ENCODE measurements at regions not wholly inside any gene's neighbourhood (a gene's known extent, or its start where the extent isn't known, plus 50 kb on each side); places are given as distances from the start of the nearest gene placed in this dataset.

GRCh38 chr2:6556755-6557154 is 309.0 kb downstream of the CMPK2 start:
- no peak for DNase-seq

GRCh38 chr2:6557737-6558136 is 308.0 kb downstream of the CMPK2 start:
- no peak for DNase-seq

DNA sequence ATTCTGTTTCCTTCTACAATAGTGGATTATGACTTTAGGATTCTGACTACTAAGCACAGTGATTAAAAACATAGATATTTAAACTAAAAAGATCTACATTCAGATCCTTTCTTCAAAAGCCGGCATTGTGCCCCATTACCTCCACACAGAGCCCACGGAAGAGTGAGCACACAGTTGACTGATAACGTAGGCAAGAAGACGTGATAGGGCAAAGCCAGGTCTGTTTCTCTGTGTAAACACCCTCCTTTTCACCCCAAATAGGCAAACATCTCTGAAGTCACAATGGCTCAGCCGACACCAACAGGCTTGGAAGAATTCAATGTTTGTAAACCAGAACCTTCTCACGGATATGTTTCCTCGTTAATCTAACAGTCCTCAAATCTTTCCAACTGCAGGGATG is 302.9 kb downstream of the CMPK2 start:
- DNase-seq: no peak

- DNase-seq: no peak
These were observed 301.4 kb downstream of the CMPK2 start for GRCh38 chr2:6564326-6564725.

DNA sequence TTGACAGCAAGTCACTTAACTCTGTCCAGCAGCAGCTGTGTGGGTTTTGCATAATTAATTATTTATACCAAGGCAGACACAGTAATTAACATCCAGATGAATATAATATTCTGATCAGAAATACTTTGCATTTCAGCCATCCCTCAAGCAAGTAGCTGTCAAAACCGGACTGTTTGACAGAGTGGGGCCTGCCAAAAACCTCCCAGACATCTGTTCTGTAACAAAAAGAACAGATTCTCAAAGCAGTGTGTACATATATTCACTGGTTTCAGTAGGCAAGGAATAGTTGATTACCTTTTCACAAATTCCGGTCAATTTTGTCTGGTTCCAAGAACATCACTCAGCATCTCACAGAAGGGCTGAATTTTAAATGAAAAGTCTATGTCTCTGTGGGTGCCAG is 291.6 kb downstream of the CMPK2 start:
- no peak for DNase-seq

- no peak for DNase-seq
These were observed 289.4 kb downstream of the CMPK2 start for GRCh38 chr2:6576302-6576701.

- DNase-seq: no peak
These were observed 287.7 kb downstream of the CMPK2 start for GRCh38 chr2:6577960-6578359.

DNA sequence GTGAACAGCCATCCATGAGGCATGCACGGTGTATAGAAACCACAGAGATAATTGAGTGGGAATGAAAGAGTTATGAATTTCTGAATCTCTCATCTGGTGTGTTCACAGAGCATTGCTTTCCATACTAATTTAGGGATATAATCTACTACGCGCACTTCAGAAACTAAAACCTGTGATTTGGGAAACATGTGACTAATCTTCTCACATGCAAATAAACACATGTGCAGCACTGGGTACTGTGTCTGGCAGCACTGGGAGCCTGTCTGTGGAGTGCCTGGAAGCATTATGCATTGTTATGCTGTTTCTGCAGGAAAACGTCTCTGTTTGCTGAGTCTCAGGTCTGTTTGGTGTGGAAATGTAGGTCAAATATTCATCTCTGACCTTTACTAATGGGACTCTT is 287.3 kb downstream of the CMPK2 start:
- DNase-seq: no peak

DNA sequence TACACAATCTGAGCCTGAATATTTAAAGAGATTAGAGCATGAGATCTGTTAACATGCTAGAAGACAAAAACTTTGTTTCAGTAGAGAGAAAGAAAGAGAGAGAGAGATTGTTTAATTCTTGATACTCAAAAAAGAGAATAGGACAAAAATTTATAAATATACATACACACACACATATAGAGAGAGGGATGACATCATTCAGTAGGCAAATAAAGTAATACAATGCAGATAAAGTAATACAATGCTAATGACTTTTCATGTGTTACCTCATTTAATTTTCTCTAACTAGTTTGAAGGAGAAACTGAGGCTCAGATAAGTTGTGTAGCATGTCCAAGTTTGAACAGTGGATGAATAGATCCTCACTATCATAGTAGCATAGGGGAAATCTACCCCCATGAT is 286.4 kb downstream of the CMPK2 start:
- DNase-seq: no peak

DNA sequence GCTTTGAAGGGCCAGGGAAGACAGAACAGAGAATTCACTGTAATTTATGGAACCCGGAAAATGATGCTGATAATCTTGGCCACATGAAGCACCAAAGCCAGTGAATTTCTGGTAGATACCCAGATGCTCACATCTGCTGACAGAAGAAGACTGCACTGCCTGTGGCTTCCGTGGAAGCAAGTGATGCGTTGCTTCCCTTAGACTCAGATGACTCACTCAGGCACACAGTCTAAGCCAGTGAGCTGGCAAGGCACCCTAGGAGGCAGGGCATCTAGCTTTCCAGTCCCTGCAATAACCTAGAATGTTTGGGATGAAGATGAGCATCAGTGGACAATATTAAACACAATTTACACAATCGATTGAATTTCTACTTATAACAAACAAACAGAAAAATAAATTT is 284.7 kb downstream of the CMPK2 start:
- DNase-seq: no peak

- DNase-seq: no peak
These were observed 276.6 kb downstream of the CMPK2 start for GRCh38 chr2:6589150-6589549.

DNA sequence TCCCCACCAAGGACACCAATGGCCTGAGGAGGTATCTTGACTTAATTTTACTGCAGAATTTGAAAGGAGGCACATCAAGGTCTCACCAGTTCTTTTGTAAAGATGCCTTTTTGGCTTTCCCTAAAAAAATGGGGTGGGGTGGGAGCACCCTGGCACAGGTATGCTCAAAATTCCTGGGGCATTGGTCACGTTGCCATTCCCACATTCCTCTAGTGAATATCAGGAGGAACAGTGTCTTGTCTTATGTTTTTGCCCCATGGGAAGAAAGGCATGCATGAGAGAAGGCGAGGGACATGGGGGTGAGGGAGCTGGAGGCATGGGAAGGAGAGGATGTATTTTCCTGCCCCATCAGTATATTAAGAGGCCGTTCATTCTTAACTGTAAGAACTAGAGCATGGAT is 275.3 kb downstream of the CMPK2 start:
- no peak for DNase-seq

DNA sequence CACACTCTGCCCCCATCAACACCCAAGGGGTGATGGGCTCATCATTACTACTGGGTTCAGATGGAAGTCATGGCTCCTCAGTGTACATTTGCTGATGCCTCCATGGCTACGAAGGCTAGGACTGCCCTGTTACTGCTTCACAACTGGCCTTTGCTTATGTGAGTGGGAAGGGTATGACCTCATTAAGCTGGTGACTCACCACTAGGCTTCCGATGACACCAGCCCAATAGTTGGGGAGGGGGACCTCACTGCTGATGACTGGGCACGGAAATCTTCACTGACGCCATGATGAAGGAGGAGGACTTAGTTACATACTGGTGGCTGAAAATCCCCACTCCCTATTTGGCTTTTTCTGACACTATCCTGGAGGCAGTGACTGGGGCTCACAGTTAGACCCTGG is 263.2 kb downstream of the CMPK2 start:
- DNase-seq: no peak

DNA sequence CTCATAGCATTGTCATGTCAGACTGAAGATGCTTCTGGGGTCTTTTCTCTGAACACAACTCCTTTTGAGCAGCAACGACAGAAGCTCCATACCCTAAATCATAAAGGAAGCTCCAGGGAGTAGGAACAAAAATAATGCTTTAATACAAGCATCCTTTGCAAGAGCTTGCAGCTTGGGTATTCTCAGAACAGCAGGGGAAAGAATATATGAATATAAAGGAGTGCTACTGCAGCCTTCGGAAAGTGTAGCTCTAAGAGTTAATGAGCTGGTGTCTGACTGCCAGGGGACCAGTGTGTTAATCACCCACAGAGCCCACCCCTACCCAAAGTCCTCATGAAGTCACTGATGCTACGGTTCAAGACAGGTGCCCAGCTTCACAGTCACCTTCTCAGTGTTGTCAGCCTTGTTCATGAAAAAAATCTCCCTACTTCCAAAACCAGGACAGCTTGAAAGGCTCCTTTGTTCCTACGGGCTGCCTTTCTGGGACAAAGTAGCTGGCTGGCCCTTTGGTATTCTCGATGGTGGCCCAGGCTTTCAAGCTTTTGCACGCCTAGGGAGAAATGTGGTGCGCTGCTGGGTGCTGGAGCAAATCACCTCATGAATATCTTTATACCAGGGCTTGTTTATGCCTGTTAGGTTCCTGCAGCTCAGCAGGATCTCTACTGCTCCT is 259.7 kb downstream of the CMPK2 start:
- no peak for DNase-seq

DNA sequence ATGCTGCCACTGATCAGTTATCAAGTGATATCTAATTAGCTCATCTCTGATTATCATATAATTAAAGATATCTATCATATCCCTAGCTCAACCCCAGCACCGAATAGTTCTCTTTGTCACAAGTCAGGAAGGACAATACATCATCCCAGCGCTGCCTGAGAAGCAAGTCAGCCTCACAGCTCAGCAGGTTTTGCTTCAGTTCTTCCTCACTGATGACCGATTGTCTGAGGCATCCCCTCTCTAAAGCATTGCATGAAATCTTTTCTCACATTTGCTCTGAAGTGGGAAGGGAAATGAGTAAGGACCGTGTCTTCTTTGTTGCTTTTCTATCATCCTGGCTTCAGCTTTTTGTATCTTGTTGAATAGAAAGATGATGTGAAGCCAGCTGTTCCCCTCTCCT is 247.9 kb downstream of the CMPK2 start:
- DNase-seq: no peak

DNA sequence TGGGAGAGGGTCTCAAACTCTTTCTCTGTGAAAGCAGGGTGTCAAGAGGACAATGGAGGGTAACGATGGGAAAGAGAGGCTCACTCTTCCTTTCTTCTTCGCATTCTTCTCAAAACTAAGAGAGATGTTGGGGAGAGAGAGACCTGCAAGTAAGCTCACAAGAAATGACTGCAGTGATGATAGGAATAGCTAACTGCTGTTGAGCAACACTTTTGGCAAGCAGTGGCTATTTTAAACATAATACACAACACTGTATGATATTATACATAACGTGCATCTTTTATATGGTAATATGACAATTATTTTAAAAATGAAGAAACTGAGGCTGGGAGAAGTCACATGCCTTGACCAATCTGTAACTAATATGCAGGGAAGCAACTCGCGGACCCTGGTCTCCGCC is 247.5 kb downstream of the CMPK2 start:
- DNase-seq: no peak

- no peak for DNase-seq
These were observed 242.0 kb downstream of the CMPK2 start for GRCh38 chr2:6623746-6624145.

DNA sequence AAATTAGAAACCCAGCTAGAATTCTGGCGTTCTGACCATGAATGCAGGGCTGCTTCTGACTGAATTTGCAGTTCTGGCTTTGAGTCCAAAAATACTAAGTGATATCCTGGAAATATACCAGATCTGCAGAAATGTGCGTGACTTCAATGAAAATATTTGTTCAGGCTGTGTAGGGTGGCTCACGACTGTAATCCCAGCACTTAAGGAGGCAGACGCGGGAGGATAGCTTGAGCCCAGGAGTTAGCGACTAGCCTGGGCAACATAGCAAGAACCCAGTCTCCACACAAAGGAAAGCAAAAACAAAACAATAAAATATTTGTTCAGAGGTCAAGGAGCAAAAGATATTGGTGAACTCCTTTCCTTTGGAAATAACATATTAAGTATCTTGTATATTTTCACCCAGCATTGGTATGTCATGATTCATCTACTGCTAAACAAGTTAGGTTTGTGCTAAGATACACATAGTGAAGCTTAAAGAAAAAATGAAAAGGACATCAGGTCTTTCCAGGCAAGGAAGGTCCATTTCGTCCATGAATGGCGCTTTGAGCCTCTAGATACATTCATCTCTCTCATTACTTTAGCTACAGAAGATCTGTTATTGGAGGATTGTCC is 239.2 kb downstream of the CMPK2 start:
- no peak for DNase-seq

- no peak for DNase-seq
These were observed 238.4 kb downstream of the CMPK2 start for GRCh38 chr2:6627316-6627715.

DNA sequence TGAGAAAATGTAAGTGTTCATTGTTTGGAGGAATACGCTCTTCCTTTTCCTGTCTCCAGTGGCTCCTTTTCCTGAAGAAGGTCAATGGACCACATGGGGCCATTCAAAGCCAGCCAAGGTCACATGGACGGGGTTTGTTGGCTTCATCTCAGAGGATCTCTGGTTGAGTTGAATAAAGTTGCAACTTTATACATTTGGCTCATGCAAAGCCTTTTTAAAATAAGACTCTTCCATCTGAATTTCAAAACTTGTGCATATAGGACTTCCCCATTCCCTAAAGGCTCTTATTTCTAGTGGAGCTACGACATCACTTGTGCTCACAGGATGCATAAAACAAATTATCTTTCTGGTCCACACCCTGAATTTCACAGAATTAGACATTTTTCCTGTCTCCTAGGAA is 235.5 kb downstream of the CMPK2 start:
- no peak for DNase-seq

DNA sequence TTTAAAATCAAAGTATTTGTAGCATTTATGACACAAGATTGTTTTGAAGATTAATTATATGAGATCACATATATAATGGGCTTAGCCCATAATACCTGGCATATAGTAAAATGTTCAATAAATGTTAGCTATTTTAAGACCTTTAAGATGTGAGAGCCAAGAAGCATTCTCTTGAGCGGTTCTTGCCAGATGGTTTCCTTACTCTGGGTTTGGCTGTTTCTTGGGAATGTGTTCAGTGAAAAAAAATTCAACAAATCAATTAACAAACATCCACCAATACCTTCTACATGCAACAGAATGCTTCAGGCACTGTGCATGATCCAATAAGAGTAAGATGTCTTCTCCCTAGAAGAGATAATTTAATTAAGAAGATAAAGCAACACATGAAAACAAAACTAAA is 230.4 kb downstream of the CMPK2 start:
- DNase-seq: no peak

DNA sequence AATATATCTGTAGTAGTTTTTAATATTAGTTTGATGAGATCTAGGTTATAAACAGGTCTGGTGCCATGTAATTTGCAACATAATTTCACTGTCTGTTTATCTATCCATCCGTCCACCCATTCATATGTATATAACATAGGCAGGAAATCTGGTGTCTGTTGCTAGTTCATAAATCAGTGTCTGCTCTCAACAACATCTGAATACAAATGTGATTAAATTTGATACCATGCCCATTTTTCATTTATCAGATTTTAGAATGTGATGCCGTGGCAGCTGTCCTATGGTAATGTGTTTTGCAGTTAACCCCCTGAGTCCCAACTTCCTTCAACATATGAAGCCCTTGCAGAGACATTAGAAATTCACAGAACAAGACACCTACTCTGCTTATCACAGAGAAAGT is 228.4 kb downstream of the CMPK2 start:
- DNase-seq: no peak

- DNase-seq: no peak
These were observed 225.6 kb downstream of the CMPK2 start for GRCh38 chr2:6639929-6640620.

GRCh38 chr2:6640621-6641015 is 225.1 kb downstream of the CMPK2 start:
- no peak for DNase-seq

GRCh38 chr2:6641956-6642355 is 223.8 kb downstream of the CMPK2 start:
- no peak for DNase-seq
